Transverse colon (tissue), 4 donors: ENCODE measurements at regions not wholly inside any gene's neighbourhood (a gene's known extent, or its start where the extent isn't known, plus 50 kb on each side); places are given as distances from the start of the nearest gene placed in this dataset.

Experiments
- EP300 ChIP-seq: sonication (generic); formaldehyde crosslinking; IDR thresholded peaks from one replicate; pipeline ENCODE4 v1.6.1; 2017; ENCODE audit warnings: antibody characterized with exemption, low read depth
- POLR2AphosphoS5 ChIP-seq, 3 donors: sonication (generic); formaldehyde crosslinking; IDR thresholded peaks; one replicate each; pipeline ENCODE4 v1.6.1; 2016; ENCODE audit warnings: antibody characterized with exemption in 3 of 3
- TF ChIP-seq, protein P1 (sequence below), 5 experiments: fragments of 200-600 bp in 3 of 5; fragments of 450-650 bp in 2 of 5; sonication (generic) in 3 of 5; IDR thresholded peaks; 1 replicate in 2 of 5; 2 replicates in 3 of 5; pipeline ENCODE4 v1.5.1; 2016 to 2017; ENCODE audit warnings: antibody characterized with exemption in 5 of 5, inconsistent platforms in 3 of 5, mild to moderate bottlenecking in 2 of 5, moderate library complexity in 1 of 5

DNA sequence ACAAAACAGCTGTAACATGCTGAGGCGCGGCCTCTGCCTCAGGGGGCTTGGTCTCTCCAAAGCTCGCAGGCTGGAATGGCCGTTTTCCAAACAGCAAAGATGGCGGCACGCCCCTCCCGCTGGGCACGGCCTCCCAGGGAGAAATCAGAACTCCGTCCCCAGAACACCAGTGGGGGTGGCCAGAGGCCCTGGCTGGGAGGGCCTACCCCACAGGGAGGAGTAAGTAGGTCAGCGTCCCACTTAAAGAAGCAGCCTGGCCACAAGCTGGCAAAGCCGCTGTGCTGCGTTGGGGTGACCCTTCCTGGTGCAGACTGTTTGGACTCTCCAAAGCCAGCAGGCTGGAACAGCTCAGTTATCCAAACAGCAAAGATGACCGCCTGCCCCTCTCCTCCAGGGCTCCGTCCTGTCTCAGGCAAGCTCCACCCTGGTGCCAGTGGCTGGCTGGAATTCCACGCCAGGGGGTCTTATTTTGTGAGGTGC lies 862.8 kb downstream of the TRIML1 start:
- TF ChIP-seq, protein P1, sequence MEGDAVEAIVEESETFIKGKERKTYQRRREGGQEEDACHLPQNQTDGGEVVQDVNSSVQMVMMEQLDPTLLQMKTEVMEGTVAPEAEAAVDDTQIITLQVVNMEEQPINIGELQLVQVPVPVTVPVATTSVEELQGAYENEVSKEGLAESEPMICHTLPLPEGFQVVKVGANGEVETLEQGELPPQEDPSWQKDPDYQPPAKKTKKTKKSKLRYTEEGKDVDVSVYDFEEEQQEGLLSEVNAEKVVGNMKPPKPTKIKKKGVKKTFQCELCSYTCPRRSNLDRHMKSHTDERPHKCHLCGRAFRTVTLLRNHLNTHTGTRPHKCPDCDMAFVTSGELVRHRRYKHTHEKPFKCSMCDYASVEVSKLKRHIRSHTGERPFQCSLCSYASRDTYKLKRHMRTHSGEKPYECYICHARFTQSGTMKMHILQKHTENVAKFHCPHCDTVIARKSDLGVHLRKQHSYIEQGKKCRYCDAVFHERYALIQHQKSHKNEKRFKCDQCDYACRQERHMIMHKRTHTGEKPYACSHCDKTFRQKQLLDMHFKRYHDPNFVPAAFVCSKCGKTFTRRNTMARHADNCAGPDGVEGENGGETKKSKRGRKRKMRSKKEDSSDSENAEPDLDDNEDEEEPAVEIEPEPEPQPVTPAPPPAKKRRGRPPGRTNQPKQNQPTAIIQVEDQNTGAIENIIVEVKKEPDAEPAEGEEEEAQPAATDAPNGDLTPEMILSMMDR (IDR thresholded peaks at IDR 0.05): no peak
- TF ChIP-seq EP300: no peak
- no peak for TF ChIP-seq POLR2AphosphoS5 (IDR thresholded peaks at IDR 0.05)
